GM13977 (cell line): ENCODE measurements at regions not wholly inside any gene's neighbourhood (a gene's known extent, or its start where the extent isn't known, plus 50 kb on each side); places are given as distances from the start of the nearest gene placed in this dataset.

Experiments used
- DNase-seq: peaks from one replicate; pipeline ENCODE4 v3.0.0; 2012; ENCODE audit warnings: low spot score
- CTCF ChIP-seq: IDR thresholded peaks from 2 replicates; pipeline ENCODE4 v1.5.1; 2012; ENCODE audit warnings: mild to moderate bottlenecking, control low read depth; ENCODE audit not compliant: insufficient read depth; ENCODE audit errors: extremely low read depth, missing control alignments
- in situ Hi-C: fragments of 300-500 bp; cut with MboI; formaldehyde crosslinking; loops from one replicate; pipeline ENCODE4 v1.12.0; 2022; ENCODE audit warnings: low sequenced_read_pairs, low pct_unique_long_range_greater_than_20kb, mixed read lengths, inconsistent platforms; ENCODE audit not compliant: unreplicated experiment

DNA sequence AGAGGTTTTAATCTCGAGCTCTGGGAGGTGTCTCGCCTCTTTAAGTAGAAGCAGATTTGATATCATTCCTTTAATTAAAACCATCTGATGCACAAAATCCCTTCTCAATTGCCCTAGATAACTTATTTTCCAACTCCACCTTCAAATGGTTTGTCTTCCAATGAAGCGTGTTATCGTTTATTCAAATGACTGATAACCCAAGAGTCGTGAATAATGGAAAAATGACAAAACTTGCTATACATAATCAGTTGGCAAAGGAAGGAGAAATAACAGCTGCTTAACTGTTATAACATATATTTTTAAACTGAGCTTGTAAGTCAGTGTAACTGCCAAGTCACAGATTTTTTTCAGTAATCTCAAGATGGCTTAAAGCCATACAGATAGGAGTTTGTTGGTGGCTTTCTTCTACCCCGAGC, 144.6 kb downstream of the QPCT start:
- no peak for DNase-seq
- in situ Hi-C loops: no loop called here
- TF ChIP-seq CTCF: no peak

DNA sequence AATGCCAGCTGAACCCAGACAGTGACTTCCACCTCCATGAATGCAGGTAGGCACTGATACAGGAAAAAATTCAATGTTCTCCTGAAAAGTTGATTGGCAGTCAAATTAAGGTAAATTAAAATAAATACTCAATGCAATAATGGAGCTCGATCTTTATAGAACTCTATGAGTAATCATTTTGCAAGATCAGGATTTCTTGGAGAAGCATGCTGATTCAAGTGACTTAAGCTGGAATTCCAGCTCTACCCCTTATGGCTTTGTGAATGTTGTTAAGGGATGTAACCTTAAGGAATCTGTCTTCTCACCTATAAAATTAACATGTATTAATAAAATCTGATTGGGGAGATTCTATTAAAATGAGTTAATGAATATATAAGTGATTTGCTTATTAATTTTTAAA, 145.1 kb downstream of the QPCT start:
- in situ Hi-C loops: no loop called here
- no peak for DNase-seq
- TF ChIP-seq CTCF: no peak

DNA sequence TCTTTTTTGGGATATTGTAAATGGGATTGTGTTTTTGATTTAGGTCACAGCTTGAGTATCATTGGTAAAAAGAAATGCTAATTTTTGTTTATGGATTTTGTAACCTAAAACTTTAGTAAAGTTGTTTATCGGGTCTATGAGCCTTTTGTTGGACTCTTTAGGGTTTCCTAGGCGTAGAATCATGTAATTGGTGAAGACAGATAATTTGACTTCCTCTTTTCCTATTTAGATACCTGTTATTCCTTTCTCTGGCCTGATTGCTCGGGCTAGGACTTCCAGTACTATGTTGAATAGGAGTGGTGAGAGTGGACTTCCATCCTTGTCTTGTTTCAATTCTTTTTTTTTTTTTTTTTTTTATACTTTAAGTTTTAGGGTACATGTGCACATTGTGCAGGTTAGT, 149.0 kb downstream of the QPCT start:
- no peak for TF ChIP-seq CTCF
- in situ Hi-C loops: no loop called here
- no peak for DNase-seq

DNA sequence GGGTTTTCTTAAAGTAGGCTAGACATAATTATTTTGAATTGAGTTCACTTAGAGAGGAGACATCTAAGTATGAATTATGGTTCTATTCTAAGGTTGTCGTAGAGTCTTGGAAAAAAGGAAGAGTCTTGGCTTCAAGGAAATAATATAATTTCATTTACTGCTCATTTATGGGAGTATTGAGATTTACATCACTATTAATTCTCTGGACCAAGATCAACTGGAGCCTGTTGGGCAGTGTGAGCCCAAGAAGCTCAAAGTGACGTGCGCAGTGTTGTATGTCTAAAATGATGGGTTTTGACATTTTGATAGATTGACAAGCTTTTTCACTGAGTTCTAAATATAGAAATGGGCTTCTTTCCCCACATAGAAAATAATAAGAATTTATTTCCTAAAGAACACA, 154.7 kb downstream of the QPCT start:
- no peak for TF ChIP-seq CTCF
- no peak for DNase-seq
- in situ Hi-C loops: no loop called here

GRCh38 chr2:37500031-37500430, 155.6 kb downstream of the QPCT start:
- in situ Hi-C loops: no loop called here
- DNase-seq: no peak
- no peak for TF ChIP-seq CTCF

GRCh38 chr2:37501113-37501512, 156.7 kb downstream of the QPCT start:
- DNase-seq: no peak
- no peak for TF ChIP-seq CTCF
- in situ Hi-C loops: no loop called here

DNA sequence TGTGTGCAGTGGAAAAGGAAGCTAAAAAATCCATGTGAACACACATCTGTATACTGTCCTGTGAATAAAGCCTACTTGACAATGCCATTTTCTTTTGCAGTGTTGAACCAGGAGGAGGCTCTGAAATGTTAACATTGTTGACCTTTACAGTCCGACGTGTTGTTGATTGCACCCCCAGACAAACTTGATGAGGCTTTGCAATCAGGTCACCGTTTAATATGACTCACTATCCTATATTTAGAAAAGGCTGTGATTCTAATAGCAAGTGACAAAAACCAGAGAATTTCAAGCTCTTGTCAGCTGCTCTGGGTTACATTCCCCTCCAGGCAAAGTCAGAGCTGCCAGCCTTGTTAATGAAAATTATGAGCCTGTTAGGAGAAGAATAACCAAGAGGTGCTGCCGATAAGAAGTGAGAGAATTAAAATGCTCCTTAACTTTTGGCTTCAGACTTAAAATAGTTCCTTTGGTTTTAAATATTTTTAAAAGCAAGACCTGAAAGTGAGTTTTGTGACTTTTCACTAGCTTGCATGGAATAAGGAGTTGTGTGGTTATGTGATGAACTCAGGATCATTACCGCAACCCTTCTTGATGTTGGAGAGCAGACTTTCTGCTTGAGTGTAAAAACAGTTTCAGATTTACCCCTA, 162.1 kb downstream of the QPCT start:
- TF ChIP-seq CTCF: no peak
- DNase-seq: no peak
- in situ Hi-C loops: no loop called here
